Ascending aorta (tissue), 2 donors: ENCODE measurements at regions not wholly inside any gene's neighbourhood (a gene's known extent, or its start where the extent isn't known, plus 50 kb on each side); places are given as distances from the start of the nearest gene placed in this dataset.
"Not testable (repeated sequence)": the region's sequence is repeated elsewhere in the genome, so short reads cannot be mapped to it uniquely, and the experiment has no call there.

Source experiments
- DNase-seq, 2 donors: peaks; one replicate each; pipeline ENCODE4 v3.0.0-alpha.2; 2019; ENCODE audit warnings: low spot score in 2 of 2
- H3K27ac ChIP-seq, 2 donors: fragments of 200-600 bp; sonication (generic); one replicate each; pipeline ENCODE4 v1.5.1; 2016 to 2017; ENCODE audit warnings: mild to moderate bottlenecking in 1 of 2
- H3K27me3 ChIP-seq: fragments of 200-600 bp; sonication (generic); one replicate; pipeline ENCODE4 v1.5.1; 2017
- H3K36me3 ChIP-seq, 2 donors: fragments of 200-600 bp; sonication (generic); one replicate each; pipeline ENCODE4 v1.5.1; 2016
- H3K4me1 ChIP-seq, 2 donors: fragments of 200-600 bp; sonication (generic); one replicate each; pipeline ENCODE4 v1.5.1; 2016 to 2017; ENCODE audit warnings: mild to moderate bottlenecking in 1 of 2
- H3K4me3 ChIP-seq, 2 donors: fragments of 200-600 bp; sonication (generic); one replicate each; pipeline ENCODE4 v1.5.1; 2016 to 2017; ENCODE audit warnings: mild to moderate bottlenecking in 1 of 2
- H3K9me3 ChIP-seq, 2 donors: fragments of 200-600 bp; sonication (generic); one replicate each; pipeline ENCODE4 v1.5.1; 2016
- CTCF ChIP-seq, 3 experiments: fragments of 200-600 bp in 2 of 3; fragments of 450-650 bp in 1 of 3; sonication (generic) in 2 of 3; IDR thresholded peaks; one replicate each; pipeline ENCODE4 v1.5.1; 2016 to 2019; ENCODE audit warnings: antibody characterized with exemption in 3 of 3, mild to moderate bottlenecking in 1 of 3, moderate library complexity in 1 of 3
- intact Hi-C: fragments of 100-400 bp; cut with DNase I; formaldehyde crosslinking; loops from one replicate; pipeline ENCODE4 v1.15.1; 2023

- Histone ChIP-seq H3K9me3 (no peaks in the 10 kb centered on the region), H3K27ac (no peak overlapping the region), H3K4me3 (no peak overlapping the region), H3K4me1 (no peaks in the 10 kb centered on the region), H3K27me3 (no peaks in the 10 kb centered on the region), H3K36me3 (no peaks in the 10 kb centered on the region)
- TF ChIP-seq CTCF (IDR thresholded peaks at IDR 0.05): no peak
- DNase-seq: no peak
- intact Hi-C loops: no loop called here
These were observed 326.7 kb upstream of the THBS1 start for GRCh38 chr15:39254181-39254580.

- DNase-seq: no peak
- Histone ChIP-seq H3K36me3 (no peaks in the 10 kb centered on the region), H3K4me3 (no peak overlapping the region), H3K27me3 (no peaks in the 10 kb centered on the region), H3K4me1 (no peaks in the 10 kb centered on the region), H3K9me3 (no peaks in the 10 kb centered on the region), H3K27ac (no peak overlapping the region)
- intact Hi-C loops: no loop called here
- TF ChIP-seq CTCF (IDR thresholded peaks at IDR 0.05): no peak
These were observed 325.1 kb upstream of the THBS1 start for GRCh38 chr15:39255760-39256159.

- intact Hi-C loops: no loop called here
- no peak overlapping the region for H3K27ac ChIP-seq
- H3K27me3 ChIP-seq: no peaks in the 10 kb centered on the region
- no peaks in the 10 kb centered on the region for H3K4me1 ChIP-seq
- no peak for TF ChIP-seq CTCF (IDR thresholded peaks at IDR 0.05)
- H3K4me3 ChIP-seq: no peak overlapping the region
- no peaks in the 10 kb centered on the region for H3K36me3 ChIP-seq
- H3K9me3 ChIP-seq: no peaks in the 10 kb centered on the region
- no peak for DNase-seq
These were observed 320.5 kb upstream of the THBS1 start for GRCh38 chr15:39260391-39260790.

- Histone ChIP-seq H3K27me3 (no peaks in the 10 kb centered on the region), H3K36me3 (no peaks in the 10 kb centered on the region), H3K4me3 (no peak overlapping the region), H3K4me1 (no peaks in the 10 kb centered on the region), H3K9me3 (no peaks in the 10 kb centered on the region), H3K27ac (no peak overlapping the region)
- no peak for TF ChIP-seq CTCF (IDR thresholded peaks at IDR 0.05)
- no peak for DNase-seq
- intact Hi-C loops: no loop called here
These were observed 320.1 kb upstream of the THBS1 start for GRCh38 chr15:39260791-39261190.

GRCh38 chr15:39261397-39262183 is 319.3 kb upstream of the THBS1 start:
- H3K27me3 ChIP-seq, H3K9me3 ChIP-seq, H3K4me1 ChIP-seq, H3K27ac ChIP-seq, H3K4me3 ChIP-seq, DNase-seq, intact Hi-C loops, H3K36me3 ChIP-seq: not testable (repeated sequence)

GRCh38 chr15:39262995-39263772 is 317.7 kb upstream of the THBS1 start:
- H3K36me3 ChIP-seq, DNase-seq, H3K4me3 ChIP-seq, H3K27ac ChIP-seq, H3K4me1 ChIP-seq, H3K9me3 ChIP-seq, intact Hi-C loops, H3K27me3 ChIP-seq: not testable (repeated sequence)
